H9 (cell line): ENCODE measurements at regions not wholly inside any gene's neighbourhood (a gene's known extent, or its start where the extent isn't known, plus 50 kb on each side); places are given as distances from the start of the nearest gene placed in this dataset.

Source experiments
- DNase-seq: peaks from one replicate; pipeline ENCODE4 v3.0.0-alpha.2; 2017
- H2AFZ ChIP-seq: one replicate; pipeline ENCODE4 v1.6.1; 2013; ENCODE audit warnings: mild to moderate bottlenecking, low read length, control low read depth, moderate library complexity
- H2AK5ac ChIP-seq: 2 replicates; pipeline ENCODE4 v1.6.1; 2013; ENCODE audit warnings: low read length, control low read depth, mixed read lengths; ENCODE audit not compliant: insufficient read length
- H2BK120ac ChIP-seq: one replicate; pipeline ENCODE4 v1.6.1; 2013; ENCODE audit warnings: low read depth, mild to moderate bottlenecking, low read length, control low read depth, inconsistent platforms; ENCODE audit not compliant: poor library complexity, severe bottlenecking
- H2BK12ac ChIP-seq: 2 replicates; pipeline ENCODE4 v1.6.1; 2013; ENCODE audit warnings: low read length, control low read depth, mixed read lengths, low read depth; ENCODE audit not compliant: insufficient read length
- H2BK15ac ChIP-seq: 2 replicates; pipeline ENCODE4 v1.6.1; 2013; ENCODE audit warnings: low read depth, low read length, control low read depth
- H2BK20ac ChIP-seq: one replicate; pipeline ENCODE4 v1.6.1; 2013; ENCODE audit warnings: low read depth, mild to moderate bottlenecking, low read length, control low read depth, inconsistent platforms; ENCODE audit not compliant: poor library complexity, severe bottlenecking
- H2BK5ac ChIP-seq: 2 replicates; pipeline ENCODE4 v1.6.1; 2013; ENCODE audit warnings: low read length, control low read depth, mixed read lengths; ENCODE audit not compliant: insufficient read length
- H3K14ac ChIP-seq: 2 replicates; pipeline ENCODE4 v1.6.1; 2013; ENCODE audit warnings: low read length, control low read depth; ENCODE audit not compliant: insufficient read depth
- H3K18ac ChIP-seq: 2 replicates; pipeline ENCODE4 v1.6.1; 2013; ENCODE audit warnings: low read depth, mild to moderate bottlenecking, mixed read lengths, low read length, control low read depth; ENCODE audit not compliant: insufficient read length
- H3K23ac ChIP-seq: 2 replicates; pipeline ENCODE4 v1.6.1; 2013; ENCODE audit warnings: low read length, control low read depth, mixed read lengths, low read depth; ENCODE audit not compliant: insufficient read length
- H3K23me2 ChIP-seq: 2 replicates; pipeline ENCODE4 v1.6.1; 2013; ENCODE audit warnings: low read depth, mild to moderate bottlenecking, mixed read lengths, low read length, control low read depth; ENCODE audit not compliant: insufficient read length, poor library complexity, severe bottlenecking
- H3K27ac ChIP-seq: 2 replicates; pipeline ENCODE4 v1.5.1; 2013; ENCODE audit warnings: low read length, control low read depth, mixed read lengths, low read depth; ENCODE audit not compliant: insufficient read length
- H3K27me3 ChIP-seq: 2 replicates; pipeline ENCODE4 v1.6.1; 2013; ENCODE audit warnings: low read length, control low read depth, inconsistent platforms; ENCODE audit not compliant: insufficient read depth
- H3K4ac ChIP-seq: 2 replicates; pipeline ENCODE4 v1.6.1; 2013; ENCODE audit warnings: low read depth, mild to moderate bottlenecking, control low read depth, inconsistent platforms, low read length, moderate library complexity
- H3K4me1 ChIP-seq: 2 replicates; pipeline ENCODE4 v1.6.1; 2013; ENCODE audit warnings: low read length, control low read depth, inconsistent platforms; ENCODE audit not compliant: insufficient read depth
- H3K4me2 ChIP-seq: 2 replicates; pipeline ENCODE4 v1.6.1; 2013; ENCODE audit warnings: low read length, control low read depth, mixed read lengths; ENCODE audit not compliant: insufficient read length, insufficient read depth
- H3K56ac ChIP-seq: 2 replicates; pipeline ENCODE4 v1.6.1; 2013; ENCODE audit warnings: low read depth, mild to moderate bottlenecking, mixed read lengths, low read length, control low read depth; ENCODE audit not compliant: insufficient read length
- H3K79me1 ChIP-seq: 2 replicates; pipeline ENCODE4 v1.6.1; 2013; ENCODE audit warnings: low read depth, mild to moderate bottlenecking, moderate library complexity, low read length, control low read depth, inconsistent platforms; ENCODE audit not compliant: insufficient read depth, poor library complexity, severe bottlenecking
- H3K79me2 ChIP-seq: 2 replicates; pipeline ENCODE4 v1.6.1; 2013; ENCODE audit warnings: low read length, control low read depth, inconsistent platforms; ENCODE audit not compliant: insufficient read depth
- H3K9ac ChIP-seq: 2 replicates; pipeline ENCODE4 v1.6.1; 2013; ENCODE audit warnings: low read length, control low read depth, mixed read lengths; ENCODE audit not compliant: insufficient read length; ENCODE audit errors: extremely low read depth
- H3K9me3 ChIP-seq: one replicate; pipeline ENCODE4 v1.6.1; 2013; ENCODE audit warnings: low read depth, low read length, inconsistent platforms; ENCODE audit not compliant: control insufficient read depth
- H3T11ph ChIP-seq: one replicate; pipeline ENCODE4 v1.6.1; 2013; ENCODE audit warnings: mild to moderate bottlenecking, low read length, control low read depth, inconsistent platforms
- H4K20me1 ChIP-seq: one replicate; pipeline ENCODE4 v1.6.1; 2013; ENCODE audit not compliant: control insufficient read depth, insufficient read length, insufficient read depth
- H4K5ac ChIP-seq: 2 replicates; pipeline ENCODE4 v1.6.1; 2013; ENCODE audit warnings: low read depth, mild to moderate bottlenecking, mixed read lengths, low read length, control low read depth; ENCODE audit not compliant: insufficient read length
- H4K8ac ChIP-seq: replicated peaks from 2 replicates; pipeline ENCODE4 v1.6.1; 2013; ENCODE audit warnings: low read length, control low read depth, mixed read lengths, low read depth; ENCODE audit not compliant: insufficient read length
- H4K91ac ChIP-seq: 2 replicates; pipeline ENCODE4 v1.6.1; 2013; ENCODE audit warnings: low read depth, mild to moderate bottlenecking, moderate library complexity, mixed read lengths, low read length, control low read depth; ENCODE audit not compliant: insufficient read length
- H3K27ac Mint-ChIP-seq, 3 experiments: 2 replicates in 2 of 3; 3 replicates in 1 of 3; pipeline ENCODE4 v1.8.0; 2020 to 2021; ENCODE audit warnings: mixed read lengths in 3 of 3, mild to moderate bottlenecking in 1 of 3, moderate library complexity in 1 of 3
- H3K27me3 Mint-ChIP-seq: 2 replicates; pipeline ENCODE4 v1.8.0; 2021; ENCODE audit warnings: low read depth, mild to moderate bottlenecking, moderate library complexity, mixed read lengths
- H3K36me3 Mint-ChIP-seq, 3 experiments: 2 replicates in 2 of 3; 3 replicates in 1 of 3; pipeline ENCODE4 v1.8.0; 2020 to 2021; ENCODE audit warnings: low read depth in 3 of 3, mixed read lengths in 3 of 3; ENCODE audit not compliant: insufficient read depth in 1 of 3
- H3K4me1 Mint-ChIP-seq, 2 experiments: 2 replicates each; pipeline ENCODE4 v1.8.0; 2020; ENCODE audit warnings: mixed read lengths in 2 of 2
- H3K4me3 Mint-ChIP-seq, 2 experiments: 2 replicates in 1 of 2; 3 replicates in 1 of 2; pipeline ENCODE4 v1.8.0; 2020 to 2021; ENCODE audit warnings: mild to moderate bottlenecking in 2 of 2, mixed read lengths in 2 of 2, moderate library complexity in 1 of 2
- H3K9me3 Mint-ChIP-seq, 2 experiments: 2 replicates in 1 of 2; 3 replicates in 1 of 2; pipeline ENCODE4 v1.8.0; 2020; ENCODE audit warnings: mild to moderate bottlenecking in 2 of 2, mixed read lengths in 2 of 2, moderate library complexity in 1 of 2
- CTCF ChIP-seq: fragments of 200-600 bp; sonication (generic); conservative IDR thresholded peaks from 3 replicates; pipeline ENCODE4 v1.8.0; 2021; ENCODE audit warnings: antibody characterized with exemption, mild to moderate bottlenecking

GRCh38 chr1:69315823-69316222 lies 251.9 kb upstream of the LRRC7 start:
- Histone ChIP-seq H4K5ac (no peak overlapping the region), H2BK15ac (no peak overlapping the region), H3K9ac (no peak overlapping the region), H2BK12ac (no peak overlapping the region), H3K56ac (no peak overlapping the region), H3T11ph (no peak overlapping the region), H4K20me1 (no peaks in the 10 kb centered on the region), H3K27me3 (no peaks in the 10 kb centered on the region), H2BK120ac (no peak overlapping the region), H3K4ac (no peak overlapping the region), H4K91ac (no peak overlapping the region), H3K9me3 (no peaks in the 10 kb centered on the region), H3K79me1 (no peaks in the 10 kb centered on the region), H3K23ac (no peak overlapping the region), H3K18ac (peak overlapping the region; percentile 30), H3K14ac (no peak overlapping the region), H2AFZ (no peak overlapping the region), H2BK5ac (no peak overlapping the region), H2BK20ac (no peak overlapping the region), H2AK5ac (no peak overlapping the region), H3K79me2 (no peaks in the 10 kb centered on the region), H4K8ac (no peak overlapping the region), H3K4me2 (no peak overlapping the region), H3K4me1 (no peaks in the 10 kb centered on the region), H3K27ac (no peak overlapping the region), H3K23me2 (no peaks in the 10 kb centered on the region)
- peaks cover 2% of the 10 kb centered on the region for H3K27me3 Mint-ChIP-seq
- no peak overlapping the region for H3K4me3 Mint-ChIP-seq
- DNase-seq: peak; percentile 31
- H3K4me1 Mint-ChIP-seq: peaks cover 10 to 14% of the 10 kb centered on the region in 2 experiments
- no peak overlapping the region; a peak in 1 of 7 replicates for H3K27ac Mint-ChIP-seq
- H3K9me3 Mint-ChIP-seq: no peaks in the 10 kb centered on the region
- no peak for TF ChIP-seq CTCF
- H3K36me3 Mint-ChIP-seq: no peaks in the 10 kb centered on the region
